Testis (tissue), 2 donors: ENCODE measurements at regions not wholly inside any gene's neighbourhood (a gene's known extent, or its start where the extent isn't known, plus 50 kb on each side); places are given as distances from the start of the nearest gene placed in this dataset.

Experiments used
- DNase-seq: peaks from one replicate; pipeline ENCODE4 v3.0.0-alpha.2; 2019
- H3K27ac ChIP-seq, 2 donors: fragments of 200-600 bp; sonication (generic); one replicate each; pipeline ENCODE4 v1.5.1; 2019
- H3K27me3 ChIP-seq: fragments of 200-600 bp; sonication (generic); one replicate; pipeline ENCODE4 v1.5.1; 2019
- H3K36me3 ChIP-seq: fragments of 200-600 bp; sonication (generic); one replicate; pipeline ENCODE4 v1.5.1; 2017; ENCODE audit warnings: low read depth; ENCODE audit errors: missing control alignments
- H3K4me1 ChIP-seq: fragments of 200-600 bp; sonication (generic); one replicate; pipeline ENCODE4 v1.5.1; 2019
- H3K4me3 ChIP-seq, 2 donors: fragments of 200-600 bp; sonication (generic); one replicate each; pipeline ENCODE4 v1.5.1; 2017 to 2019
- H3K9me3 ChIP-seq: fragments of 200-600 bp; sonication (generic); one replicate; pipeline ENCODE4 v1.5.1; 2017
- POLR2A ChIP-seq: fragments of 450-650 bp; IDR thresholded peaks from one replicate; pipeline ENCODE4 v1.6.1; 2017; ENCODE audit warnings: antibody characterized with exemption, mild to moderate bottlenecking, moderate library complexity
- WGBS, 2 donors: methylation state at CpG; one replicate each; pipeline ENCODE4 v1.1.5; 2018; 5-methylcytosine and 5-hydroxymethylcytosine counted together
- intact Hi-C: fragments of 100-400 bp; cut with DNase I; formaldehyde crosslinking; loops from one replicate; pipeline ENCODE4 v1.15.1; 2023; ENCODE audit warnings: low total_unique reads
- TF ChIP-seq, protein P1 (sequence below), 3 experiments: fragments of 450-650 bp in 2 of 3; fragments of 200-600 bp in 1 of 3; sonication (generic) in 1 of 3; IDR thresholded peaks; one replicate each; pipeline ENCODE4 v1.5.1; 2016 to 2019; ENCODE audit warnings: antibody characterized with exemption in 3 of 3, mild to moderate bottlenecking in 2 of 3, moderate library complexity in 1 of 3

DNA sequence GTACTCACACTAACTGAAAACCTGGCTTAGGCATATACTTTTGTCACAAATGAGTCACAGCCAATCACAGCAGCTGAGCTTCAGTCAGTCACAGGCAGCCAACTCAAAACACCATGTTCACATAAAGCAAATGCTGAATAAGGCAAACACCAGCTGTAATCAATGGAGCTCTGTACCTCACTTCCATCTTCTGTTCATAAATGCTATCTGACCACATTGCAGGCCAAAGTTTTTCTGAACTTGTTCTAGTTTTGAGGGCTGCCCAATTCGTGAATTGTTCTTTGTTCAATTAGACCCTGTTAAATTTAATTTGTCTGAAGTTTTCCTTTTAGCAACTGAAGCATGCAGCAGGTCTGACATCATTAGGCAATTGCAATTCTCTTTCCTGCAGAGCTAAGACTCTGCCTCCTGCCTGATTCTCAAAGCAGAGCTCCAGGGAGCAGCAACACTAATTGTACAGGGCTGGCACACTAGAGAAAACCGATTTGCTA lies 129.9 kb downstream of the WIF1 start:
- Histone ChIP-seq H3K27ac (no peak overlapping the region), H3K27me3 (no peaks in the 10 kb centered on the region), H3K36me3 (no peaks in the 10 kb centered on the region), H3K4me3 (no peak overlapping the region), H3K9me3 (no peaks in the 10 kb centered on the region), H3K4me1 (no peaks in the 10 kb centered on the region)
- TF ChIP-seq, protein P1, sequence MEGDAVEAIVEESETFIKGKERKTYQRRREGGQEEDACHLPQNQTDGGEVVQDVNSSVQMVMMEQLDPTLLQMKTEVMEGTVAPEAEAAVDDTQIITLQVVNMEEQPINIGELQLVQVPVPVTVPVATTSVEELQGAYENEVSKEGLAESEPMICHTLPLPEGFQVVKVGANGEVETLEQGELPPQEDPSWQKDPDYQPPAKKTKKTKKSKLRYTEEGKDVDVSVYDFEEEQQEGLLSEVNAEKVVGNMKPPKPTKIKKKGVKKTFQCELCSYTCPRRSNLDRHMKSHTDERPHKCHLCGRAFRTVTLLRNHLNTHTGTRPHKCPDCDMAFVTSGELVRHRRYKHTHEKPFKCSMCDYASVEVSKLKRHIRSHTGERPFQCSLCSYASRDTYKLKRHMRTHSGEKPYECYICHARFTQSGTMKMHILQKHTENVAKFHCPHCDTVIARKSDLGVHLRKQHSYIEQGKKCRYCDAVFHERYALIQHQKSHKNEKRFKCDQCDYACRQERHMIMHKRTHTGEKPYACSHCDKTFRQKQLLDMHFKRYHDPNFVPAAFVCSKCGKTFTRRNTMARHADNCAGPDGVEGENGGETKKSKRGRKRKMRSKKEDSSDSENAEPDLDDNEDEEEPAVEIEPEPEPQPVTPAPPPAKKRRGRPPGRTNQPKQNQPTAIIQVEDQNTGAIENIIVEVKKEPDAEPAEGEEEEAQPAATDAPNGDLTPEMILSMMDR (IDR thresholded peaks at IDR 0.05): no peak
- no peak for TF ChIP-seq POLR2A
- WGBS, 2 donors: 48 to 50% methylated on average over 2 of the region's 2 CpGs
- intact Hi-C loops: no loop called here
- DNase-seq: no peak

DNA sequence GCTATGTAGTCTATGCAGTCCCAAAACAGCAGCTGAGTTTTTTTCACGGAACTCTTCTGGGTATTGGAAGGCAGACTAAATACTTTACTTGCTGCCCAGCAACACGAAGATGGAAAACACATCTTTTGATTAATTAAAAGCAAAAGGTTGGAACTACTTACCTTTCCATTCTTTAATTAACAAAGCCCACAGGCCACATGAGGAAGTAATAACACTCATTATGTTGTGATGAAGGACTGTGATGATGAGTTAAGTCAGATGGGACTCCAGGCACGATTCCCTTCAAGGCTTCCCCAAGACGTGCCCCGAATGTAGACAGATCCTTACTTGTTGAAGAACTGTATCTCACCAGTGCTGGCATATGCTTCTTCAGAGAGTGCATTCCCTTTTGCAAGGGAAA lies 129.0 kb downstream of the WIF1 start:
- Histone ChIP-seq H3K27me3 (no peaks in the 10 kb centered on the region), H3K36me3 (no peaks in the 10 kb centered on the region), H3K27ac (no peak overlapping the region), H3K4me1 (no peaks in the 10 kb centered on the region), H3K4me3 (no peak overlapping the region), H3K9me3 (no peaks in the 10 kb centered on the region)
- DNase-seq: no peak
- no peak for TF ChIP-seq POLR2A
- TF ChIP-seq, protein P1 (IDR thresholded peaks at IDR 0.05): no peak
- intact Hi-C loops: no loop called here
- 77 to 83% methylated on average over 5 of the region's 5 CpGs for WGBS, 2 donors

DNA sequence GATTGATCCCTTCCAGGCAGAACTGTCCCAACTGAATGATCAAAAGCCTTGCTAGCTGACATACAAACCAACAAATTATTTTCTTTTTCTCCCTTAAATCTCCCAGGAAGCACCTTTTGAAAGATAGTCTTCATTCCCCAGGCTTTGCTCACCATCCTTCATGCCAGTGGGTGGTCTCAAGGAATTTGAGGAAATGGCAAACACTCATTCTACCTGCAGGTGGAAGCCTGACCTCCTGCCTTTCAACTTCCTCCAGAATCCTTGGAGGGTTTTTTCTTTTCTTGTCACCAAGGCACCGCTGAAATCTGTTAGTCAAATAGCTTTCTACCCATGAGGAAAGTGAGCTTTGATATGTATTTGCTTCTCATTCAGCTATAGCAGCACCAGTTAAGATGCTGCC lies 128.5 kb downstream of the WIF1 start:
- Histone ChIP-seq H3K4me3 (no peak overlapping the region), H3K4me1 (no peaks in the 10 kb centered on the region), H3K9me3 (no peaks in the 10 kb centered on the region), H3K36me3 (no peaks in the 10 kb centered on the region), H3K27me3 (no peaks in the 10 kb centered on the region), H3K27ac (no peak overlapping the region)
- intact Hi-C loops: no loop called here
- 36 to 48% methylated on average over 1 of the region's 1 CpG for WGBS, 2 donors
- DNase-seq: no peak
- TF ChIP-seq POLR2A: no peak
- TF ChIP-seq, protein P1 (IDR thresholded peaks at IDR 0.05): no peak

DNA sequence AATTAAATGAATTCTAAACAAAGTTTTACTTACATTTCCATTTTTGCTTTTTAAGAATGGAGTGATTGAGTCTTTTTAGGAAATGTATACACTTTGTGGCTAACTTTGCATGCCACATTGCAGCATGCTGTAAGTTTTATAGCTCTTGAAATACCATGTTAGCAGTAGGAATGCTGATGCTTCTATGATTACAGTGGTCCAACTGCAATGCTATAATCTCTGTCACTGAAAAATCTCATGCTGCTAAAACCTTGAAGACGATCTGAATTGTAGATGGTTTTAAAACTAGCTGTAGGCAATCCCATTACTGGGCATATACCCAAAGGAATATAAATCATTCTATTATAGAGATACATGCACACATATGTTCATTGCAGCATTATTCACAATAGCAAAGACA lies 127.6 kb downstream of the WIF1 start:
- Histone ChIP-seq H3K27ac (no peak overlapping the region), H3K4me3 (no peak overlapping the region), H3K36me3 (no peaks in the 10 kb centered on the region), H3K9me3 (no peaks in the 10 kb centered on the region), H3K4me1 (no peaks in the 10 kb centered on the region), H3K27me3 (no peaks in the 10 kb centered on the region)
- WGBS, 2 donors: 33 to 70% methylated on average over 1 of the region's 1 CpG
- intact Hi-C loops: no loop called here
- TF ChIP-seq, protein P1 (IDR thresholded peaks at IDR 0.05): no peak
- TF ChIP-seq POLR2A: no peak
- DNase-seq: no peak

DNA sequence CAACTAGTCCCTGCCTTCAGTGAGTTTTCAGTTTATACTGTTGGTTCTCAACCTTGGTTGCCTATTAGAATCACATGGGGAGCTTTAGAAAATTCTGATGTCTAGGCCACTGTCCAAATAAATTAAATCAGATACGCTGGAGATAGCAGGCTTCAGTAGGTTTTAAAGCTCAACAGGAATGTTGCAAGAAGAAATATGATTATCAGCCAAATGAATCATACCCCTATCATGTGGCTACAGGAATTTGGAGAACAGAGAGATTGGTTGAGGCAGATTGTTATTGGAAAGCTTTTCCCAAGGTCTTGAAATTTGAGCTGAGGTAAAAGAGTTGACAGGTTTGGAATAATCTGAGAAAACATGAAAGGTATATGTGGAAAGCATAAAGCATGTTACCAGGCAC lies 125.3 kb downstream of the WIF1 start:
- 89 to 94% methylated on average over 1 of the region's 1 CpG for WGBS, 2 donors
- intact Hi-C loops: no loop called here
- no peak overlapping the region for H3K4me3 ChIP-seq
- TF ChIP-seq, protein P1 (IDR thresholded peaks at IDR 0.05): no peak
- no peak for TF ChIP-seq POLR2A
- no peaks in the 10 kb centered on the region for H3K9me3 ChIP-seq
- DNase-seq: no peak
- H3K27ac ChIP-seq: no peak overlapping the region
- H3K27me3 ChIP-seq: no peaks in the 10 kb centered on the region
- H3K36me3 ChIP-seq: no peaks in the 10 kb centered on the region
- no peaks in the 10 kb centered on the region for H3K4me1 ChIP-seq
